GM12878 (cell line): ENCODE measurements at regions not wholly inside any gene's neighbourhood (a gene's known extent, or its start where the extent isn't known, plus 50 kb on each side); places are given as distances from the start of the nearest gene placed in this dataset.

Experiments
- ATAC-seq: fragments of 200-7000 bp; cut with Tn5 transposase; 3 replicates; pipeline ENCODE4 v1.9.1; 2020; ENCODE audit warnings: mild to moderate bottlenecking, moderate library complexity
- BruUV-seq: library from RNA; stranded (reverse); fragments of 400-500 nt; replicated peaks from 2 replicates; lab custom pipeline; 2021; lab: Mats Ljungman, UMichigan
- CTCF ChIA-PET: fragments of 300-600 bp; sonication (Branson Sonifier 250); formaldehyde crosslinking; extraction: SDS; loops from one replicate; lab custom pipeline; 2021; ENCODE audit warnings: inconsistent platforms; lab: Yijun Ruan, JAX
- POLR2A ChIA-PET: fragments of 350-600 bp; formaldehyde crosslinking; extraction: SDS; loops from one replicate; lab custom pipeline; 2021; ENCODE audit warnings: inconsistent platforms; lab: Charles Lee
- RAD21 ChIA-PET: fragments of 300-600 bp; sonication (Branson Sonifier 250); formaldehyde crosslinking; loops from one replicate; lab custom pipeline; 2023; ENCODE audit warnings: antibody characterized with exemption; ENCODE audit not compliant: unreplicated experiment; lab: Charles Lee
- SMC1A ChIA-PET: fragments of 300-600 bp; sonication (Branson Sonifier 250); formaldehyde crosslinking; loops from one replicate; lab custom pipeline; 2023; ENCODE audit not compliant: unreplicated experiment, uncharacterized antibody; lab: Charles Lee
- DNase-seq: peaks from one replicate; pipeline ENCODE4 v3.0.0-alpha.2; 2011; ENCODE audit warnings: low read depth, low spot score
- FAIRE-seq: peaks from 3 replicates; lab custom pipeline; 2011; peaks lifted over from hg19 to GRCh38; lab: Jason Lieb, UNC
- H2AFZ ChIP-seq: 2 replicates; pipeline ENCODE4 v1.6.0; 2011; ENCODE audit warnings: low read depth, low read length, control low read depth; ENCODE audit not compliant: control insufficient read depth
- H3K27ac ChIP-seq: 2 replicates; pipeline ENCODE4 v1.5.1; 2011; ENCODE audit warnings: control low read depth; ENCODE audit not compliant: control insufficient read depth, insufficient read depth
- H3K27me3 ChIP-seq, 2 experiments: replicated peaks in 1 of 2; 2 replicates each; pipeline versions ENCODE4 v1.6.0 to v1.6.1; 2011; ENCODE audit warnings: low read length in 1 of 2; ENCODE audit not compliant: control insufficient read depth in 2 of 2, insufficient read depth in 2 of 2
- H3K36me3 ChIP-seq, 2 experiments: 2 replicates each; pipeline ENCODE4 v1.5.1; 2011; ENCODE audit warnings: low read length in 1 of 2; ENCODE audit not compliant: control insufficient read depth in 2 of 2, insufficient read depth in 2 of 2
- H3K4me1 ChIP-seq: 2 replicates; pipeline ENCODE4 v1.6.1; 2011; ENCODE audit warnings: mild to moderate bottlenecking, low read length, moderate library complexity, mixed read lengths; ENCODE audit not compliant: control insufficient read depth, insufficient read depth
- H3K4me2 ChIP-seq: 2 replicates; pipeline ENCODE4 v1.6.0; 2011; ENCODE audit warnings: control low read depth; ENCODE audit not compliant: control insufficient read depth, insufficient read depth
- H3K4me3 ChIP-seq: fragments of 200-600 bp; sonication (generic); 2 replicates; pipeline ENCODE4 v1.5.1; 2016
- H3K79me2 ChIP-seq: 2 replicates; pipeline ENCODE4 v1.6.0; 2011; ENCODE audit warnings: low read length; ENCODE audit not compliant: control insufficient read depth, insufficient read depth
- H3K9ac ChIP-seq: 2 replicates; pipeline ENCODE4 v1.8.0; 2011; ENCODE audit warnings: low read length, control low read depth, mixed read lengths; ENCODE audit not compliant: control insufficient read depth, insufficient read depth
- H3K9me3 ChIP-seq: replicated peaks from 3 replicates; pipeline ENCODE4 v1.5.1; 2011; ENCODE audit warnings: mild to moderate bottlenecking, low read length; ENCODE audit not compliant: control insufficient read depth, insufficient read depth
- H4K20me1 ChIP-seq: 2 replicates; pipeline ENCODE4 v1.6.0; 2011; ENCODE audit not compliant: control insufficient read depth, insufficient read depth
- ATF7 ChIP-seq: fragments of 450-650 bp; IDR thresholded peaks from 2 replicates; pipeline ENCODE4 v1.6.1; 2016; ENCODE audit warnings: low read depth, mild to moderate bottlenecking
- BRCA1 ChIP-seq: IDR thresholded peaks from 2 replicates; pipeline ENCODE4 v1.6.1; 2011; ENCODE audit warnings: low read depth, low read length, improper control_type of control experiment
- CREM ChIP-seq: IDR thresholded peaks from 2 replicates; pipeline ENCODE4 v1.6.1; 2014; ENCODE audit warnings: antibody characterized with exemption, low read depth
- IKZF1 ChIP-seq: fragments of 450-650 bp; conservative IDR thresholded peaks from 2 replicates; pipeline ENCODE4 v1.6.1; 2017; ENCODE audit warnings: antibody characterized with exemption, mild to moderate bottlenecking
- IRF4 ChIP-seq: IDR thresholded peaks from 2 replicates; pipeline ENCODE4 v1.6.1; 2011; ENCODE audit warnings: low read depth, low read length
- JUND ChIP-seq: IDR thresholded peaks from 2 replicates; pipeline ENCODE4 v1.6.1; 2012; ENCODE audit warnings: low read depth, mild to moderate bottlenecking, low read length, improper control_type of control experiment, moderate library complexity
- MXI1 ChIP-seq: fragments of 150-350 bp; IDR thresholded peaks from 2 replicates; pipeline ENCODE4 v1.6.1; 2011; ENCODE audit warnings: low read depth, mild to moderate bottlenecking, inconsistent platforms, low read length, improper control_type of control experiment
- POLR2AphosphoS5 ChIP-seq: IDR thresholded peaks from 2 replicates; pipeline ENCODE4 v1.6.1; 2011; ENCODE audit warnings: mild to moderate bottlenecking, low read length, inconsistent platforms
- REST ChIP-seq: IDR thresholded peaks from 2 replicates; pipeline ENCODE4 v1.6.1; 2012; ENCODE audit warnings: mild to moderate bottlenecking, low read depth, low read length
- SIX5 ChIP-seq: IDR thresholded peaks from 2 replicates; pipeline ENCODE4 v1.6.1; 2011; ENCODE audit warnings: mild to moderate bottlenecking, low read depth, low read length, moderate library complexity; ENCODE audit not compliant: severe bottlenecking
- SMAD1 ChIP-seq: fragments of 450-650 bp; IDR thresholded peaks from 2 replicates; pipeline ENCODE4 v1.6.1; 2018; ENCODE audit warnings: mild to moderate bottlenecking, low read depth; ENCODE audit not compliant: partially characterized antibody
- SMC3 ChIP-seq: IDR thresholded peaks from 2 replicates; pipeline ENCODE4 v1.6.1; 2011; ENCODE audit warnings: low read length, improper control_type of control experiment, borderline replicate concordance
- SREBF1 ChIP-seq: IDR thresholded peaks from 2 replicates; pipeline ENCODE4 v1.6.1; 2012; ENCODE audit warnings: mild to moderate bottlenecking, low read length
- TAF1 ChIP-seq: IDR thresholded peaks from 2 replicates; pipeline ENCODE4 v1.6.1; 2011; ENCODE audit warnings: mild to moderate bottlenecking, low read depth, low read length, borderline replicate concordance
- TARDBP ChIP-seq: IDR thresholded peaks from 2 replicates; pipeline ENCODE4 v1.6.1; 2016; ENCODE audit warnings: borderline replicate concordance
- WGBS: methylation state at CpG from one replicate; pipeline ENCODE4 v1.1.6; 2016; ENCODE audit warnings: low lambda C conversion rate; ENCODE audit not compliant: insufficient replicate concordance, insufficient coverage; ENCODE audit errors: missing lambda C conversion rate; 5-methylcytosine and 5-hydroxymethylcytosine counted together
- in situ Hi-C: fragments of 300-500 bp; cut with MboI; formaldehyde crosslinking; loops from 9 replicates; pipeline ENCODE4 v1.14.3; 2018; ENCODE audit warnings: mixed read lengths
- intact Hi-C: fragments of 100-400 bp; cut with micrococcal nuclease; formaldehyde crosslinking; loops from one replicate; pipeline ENCODE4 v1.14.2; 2022; ENCODE audit not compliant: unreplicated experiment

- no peaks in the 10 kb centered on the region for H3K79me2 ChIP-seq
- H3K4me1 ChIP-seq: no peaks in the 10 kb centered on the region
- FAIRE-seq (no peak), ATAC-seq (no peak), DNase-seq (no peak)
- ChIA-PET SMC1A (no interaction called here), POLR2A (no interaction called here), CTCF (no interaction called here), RAD21 (no interaction called here)
- no peaks in the 10 kb centered on the region for H3K27me3 ChIP-seq
- H3K36me3 ChIP-seq: no peaks in the 10 kb centered on the region
- no peak overlapping the region for H2AFZ ChIP-seq
- no TSS peak for BruUV-seq
- TF ChIP-seq TARDBP (no peak), ATF7 (no peak), SREBF1 (no peak), JUND (no peak), SMC3 (no peak)
- H3K4me2 ChIP-seq: no peak overlapping the region
- no peaks in the 10 kb centered on the region for H4K20me1 ChIP-seq
- H3K9ac ChIP-seq: no peak overlapping the region
- H3K4me3 ChIP-seq: no peak overlapping the region
- in situ Hi-C loops: no loop called here
- intact Hi-C loops: no loop called here
- 32% methylated on average over 16 of the region's 16 CpGs for WGBS
- no peaks in the 10 kb centered on the region; the same call in 2 of the 3 replicates for H3K9me3 ChIP-seq
- no peak overlapping the region for H3K27ac ChIP-seq
These were observed 1174.9 kb downstream of the BRD1 start for GRCh38 chr22:48652796-48653195.

- SMC1A ChIA-PET: no interaction called here
- intact Hi-C loops (no loop called here), in situ Hi-C loops (no loop called here)
- no peak overlapping the region for H3K4me2 ChIP-seq
- no peak overlapping the region for H3K9ac ChIP-seq
- RAD21 ChIA-PET: no interaction called here
- no peaks in the 10 kb centered on the region; the same call in 2 of the 3 replicates for H3K9me3 ChIP-seq
- H2AFZ ChIP-seq: no peak overlapping the region
- no peaks in the 10 kb centered on the region for H3K4me1 ChIP-seq
- POLR2A ChIA-PET: no interaction called here
- no peaks in the 10 kb centered on the region for H4K20me1 ChIP-seq
- no peak for FAIRE-seq
- CTCF ChIA-PET: no interaction called here
- 44% methylated on average over 19 of the region's 19 CpGs for WGBS
- H3K79me2 ChIP-seq: no peaks in the 10 kb centered on the region
- no peak for ATAC-seq
- no peaks in the 10 kb centered on the region for H3K27me3 ChIP-seq
- no peak overlapping the region for H3K27ac ChIP-seq
- DNase-seq: no peak
- BruUV-seq: no TSS peak
- no peaks in the 10 kb centered on the region for H3K36me3 ChIP-seq
- no peak overlapping the region for H3K4me3 ChIP-seq
- TF ChIP-seq POLR2AphosphoS5 (no peak), SIX5 (no peak), IKZF1 (no peak), CREM (no peak), REST (no peak), SMAD1 (no peak), TAF1 (no peak), BRCA1 (no peak), MXI1 (no peak), IRF4 (no peak)
These were observed 1175.6 kb downstream of the BRD1 start for GRCh38 chr22:48651981-48652538.
